SIG-M5 (cell line): ENCODE measurements at regions not wholly inside any gene's neighbourhood (a gene's known extent, or its start where the extent isn't known, plus 50 kb on each side); places are given as distances from the start of the nearest gene placed in this dataset.

Experiments used
- DNase-seq: peaks from one replicate; lab custom pipeline; 2025; lab: John Stamatoyannopoulos, UW

GRCh38 chr9:99365233-99365980 is 143.3 kb downstream of the SEC61B start:
- DNase-seq, result no peak

GRCh38 chr9:99366183-99366582 is 144.1 kb downstream of the SEC61B start:
- no peak for DNase-seq

- no peak for DNase-seq
These were observed 144.5 kb downstream of the SEC61B start for GRCh38 chr9:99366621-99367020.

- no peak for DNase-seq
These were observed 146.6 kb downstream of the SEC61B start for GRCh38 chr9:99368341-99369326.

GRCh38 chr9:99369327-99369722 is 147.2 kb downstream of the SEC61B start:
- DNase-seq, result no peak

- DNase-seq, result no peak
These were observed 148.3 kb downstream of the SEC61B start for GRCh38 chr9:99370376-99370775.

- DNase-seq, result no peak
These were observed 149.3 kb downstream of the SEC61B start for GRCh38 chr9:99371376-99371775.

- no peak for DNase-seq
These were observed 151.8 kb downstream of the SEC61B start for GRCh38 chr9:99373912-99374311.

- no peak for DNase-seq
These were observed 152.7 kb downstream of the SEC61B start for GRCh38 chr9:99374793-99375192.

GRCh38 chr9:99375481-99375880 is 153.4 kb downstream of the SEC61B start:
- no peak for DNase-seq

GRCh38 chr9:99377790-99378775 is 156.0 kb downstream of the SEC61B start:
- no peak for DNase-seq

- DNase-seq, result no peak
These were observed 161.5 kb downstream of the SEC61B start for GRCh38 chr9:99383536-99383935.

GRCh38 chr9:99385215-99385614 is 163.1 kb downstream of the SEC61B start:
- no peak for DNase-seq

GRCh38 chr9:99385814-99386279 is 163.8 kb downstream of the SEC61B start:
- DNase-seq, result no peak

- no peak for DNase-seq
These were observed 165.3 kb downstream of the SEC61B start for GRCh38 chr9:99387431-99387830.

- no peak for DNase-seq
These were observed 167.3 kb downstream of the SEC61B start for GRCh38 chr9:99389087-99390033.

GRCh38 chr9:99391937-99392594 is 170.0 kb downstream of the SEC61B start:
- DNase-seq, result no peak

- no peak for DNase-seq
These were observed 170.9 kb downstream of the SEC61B start for GRCh38 chr9:99392986-99393385.

- DNase-seq, result no peak
These were observed 171.9 kb downstream of the SEC61B start for GRCh38 chr9:99393993-99394392.

- DNase-seq, result no peak
These were observed 176.2 kb downstream of the SEC61B start for GRCh38 chr9:99398241-99398640.
